SK-N-SH treated with all-trans-retinoic acid at 6 μM for 48 hours (cell line): ENCODE measurements at regions not wholly inside any gene's neighbourhood (a gene's known extent, or its start where the extent isn't known, plus 50 kb on each side); places are given as distances from the start of the nearest gene placed in this dataset.

Source experiments
- ATAC-seq: fragments of 200-7000 bp; cut with Tn5 transposase; 3 replicates; pipeline ENCODE4 v1.9.1; 2020; ENCODE audit warnings: mild to moderate bottlenecking, moderate library complexity
- ARNTL ChIP-seq: fragments of 450-650 bp; formaldehyde crosslinking; IDR thresholded peaks from 2 replicates; pipeline ENCODE4 v1.5.0; 2020; ENCODE audit warnings: low read depth, mild to moderate bottlenecking, moderate library complexity, borderline replicate concordance
- BACH2 ChIP-seq: fragments of 250-450 bp; sonication (Bioruptor Pico); IDR thresholded peaks from 2 replicates; pipeline ENCODE4 v1.9.0; 2021; ENCODE audit warnings: mild to moderate bottlenecking, borderline replicate concordance
- CREB5 ChIP-seq: fragments of 250-450 bp; sonication (Bioruptor Pico); IDR thresholded peaks from 2 replicates; pipeline ENCODE4 v1.5.1; 2020; ENCODE audit warnings: low read depth, mild to moderate bottlenecking, moderate library complexity
- CSDC2 ChIP-seq: fragments of 250-450 bp; sonication (Bioruptor Pico); IDR thresholded peaks from 2 replicates; pipeline ENCODE4 v1.5.0; 2020; ENCODE audit warnings: mild to moderate bottlenecking, moderate library complexity
- CSRNP3 ChIP-seq: fragments of 250-450 bp; sonication (Bioruptor Pico); IDR thresholded peaks from 2 replicates; pipeline ENCODE4 v1.5.1; 2021; ENCODE audit warnings: mild to moderate bottlenecking, moderate library complexity
- ESRRG ChIP-seq: fragments of 250-450 bp; sonication (Bioruptor Pico); IDR thresholded peaks from 2 replicates; pipeline ENCODE4 v1.6.1; 2021; ENCODE audit warnings: mild to moderate bottlenecking
- GLIS3 ChIP-seq: fragments of 250-450 bp; sonication (Bioruptor Pico); IDR thresholded peaks from 2 replicates; pipeline ENCODE4 v1.5.0; 2020; ENCODE audit warnings: mild to moderate bottlenecking, moderate library complexity
- ISL1 ChIP-seq: fragments of 250-450 bp; sonication (Bioruptor Pico); IDR thresholded peaks from 2 replicates; pipeline ENCODE4 v2.1.2; 2022; ENCODE audit warnings: mild to moderate bottlenecking, moderate library complexity
- OSR1 ChIP-seq: fragments of 250-450 bp; sonication (Bioruptor Pico); IDR thresholded peaks from 2 replicates; pipeline ENCODE4 v1.8.0; 2022; ENCODE audit warnings: moderate library complexity, mild to moderate bottlenecking, inconsistent platforms
- PATZ1 ChIP-seq: fragments of 250-450 bp; sonication (Bioruptor Pico); IDR thresholded peaks from 2 replicates; pipeline ENCODE4 v1.8.0; 2020; ENCODE audit warnings: mild to moderate bottlenecking, moderate library complexity, borderline replicate concordance
- POU6F1 ChIP-seq: fragments of 250-450 bp; sonication (Bioruptor Pico); IDR thresholded peaks from 2 replicates; pipeline ENCODE4 v1.8.0; 2021; ENCODE audit warnings: low read depth, mild to moderate bottlenecking, moderate library complexity, borderline replicate concordance
- PPARA ChIP-seq: fragments of 250-450 bp; sonication (Bioruptor Pico); IDR thresholded peaks from 2 replicates; pipeline ENCODE4 v1.5.0; 2020; ENCODE audit warnings: mild to moderate bottlenecking, borderline replicate concordance
- RARB ChIP-seq: fragments of 250-450 bp; sonication (Bioruptor Pico); IDR thresholded peaks from 2 replicates; pipeline ENCODE4 v1.8.0; 2021; ENCODE audit warnings: mild to moderate bottlenecking, moderate library complexity
- TCF4 ChIP-seq: fragments of 250-450 bp; sonication (Bioruptor Pico); IDR thresholded peaks from 2 replicates; pipeline ENCODE4 v1.8.0; 2021; ENCODE audit warnings: mild to moderate bottlenecking, moderate library complexity, borderline replicate concordance
- TOX ChIP-seq: fragments of 250-450 bp; sonication (Bioruptor Pico); IDR thresholded peaks from 2 replicates; pipeline ENCODE4 v1.8.0; 2021; ENCODE audit warnings: mild to moderate bottlenecking, moderate library complexity, borderline replicate concordance
- TSHZ2 ChIP-seq: fragments of 250-450 bp; sonication (Bioruptor Pico); IDR thresholded peaks from 2 replicates; pipeline ENCODE4 v1.5.0; 2020; ENCODE audit warnings: mild to moderate bottlenecking, moderate library complexity
- ZC3H10 ChIP-seq: fragments of 250-450 bp; sonication (Bioruptor Pico); IDR thresholded peaks from 2 replicates; pipeline ENCODE4 v1.5.1; 2021; ENCODE audit warnings: mild to moderate bottlenecking, moderate library complexity
- ZFP30 ChIP-seq: fragments of 450-650 bp; formaldehyde crosslinking; IDR thresholded peaks from 2 replicates; pipeline ENCODE4 v1.5.0; 2022; ENCODE audit warnings: mild to moderate bottlenecking, moderate library complexity
- ZNF565 ChIP-seq: fragments of 450-650 bp; formaldehyde crosslinking; conservative IDR thresholded peaks from 2 replicates; pipeline ENCODE4 v1.5.0; 2020; ENCODE audit warnings: low read depth, mild to moderate bottlenecking, moderate library complexity
- ZNF70 ChIP-seq: fragments of 450-650 bp; formaldehyde crosslinking; IDR thresholded peaks from 2 replicates; pipeline ENCODE4 v1.5.0; 2020; ENCODE audit warnings: mild to moderate bottlenecking, moderate library complexity

- TF ChIP-seq TSHZ2 (CRISPR knock-in tag): no peak
- TF ChIP-seq TOX: no peak
- no peak for TF ChIP-seq ESRRG (CRISPR knock-in tag)
- TF ChIP-seq ZNF70 (CRISPR knock-in tag): no peak
- TF ChIP-seq RARB (CRISPR knock-in tag): no peak
- TF ChIP-seq, all 23 proteins: peak for 0
Measured at GRCh38 chr4:187065806-187066205, 342.1 kb upstream of the FAT1 start.

GRCh38 chr4:187069398-187069797 is 345.7 kb upstream of the FAT1 start:
- ATAC-seq: no peak

More at GRCh38 chr4:187065806-187066205, 342.1 kb upstream of the FAT1 start:
- no peak for ATAC-seq

GRCh38 chr4:187070158-187070557 is 346.5 kb upstream of the FAT1 start:
- TF ChIP-seq ARNTL (CRISPR knock-in tag): no peak
- no peak for TF ChIP-seq ZFP30 (CRISPR knock-in tag)
- TF ChIP-seq BACH2 (CRISPR knock-in tag): no peak
- no peak for TF ChIP-seq TSHZ2 (CRISPR knock-in tag)
- TF ChIP-seq PPARA (CRISPR knock-in tag): no peak
- TF ChIP-seq PATZ1: no peak
- no peak for TF ChIP-seq ISL1 (CRISPR knock-in tag)
- no peak for TF ChIP-seq TOX
- TF ChIP-seq ZNF565 (CRISPR knock-in tag): no peak
- no peak for TF ChIP-seq CSDC2 (CRISPR knock-in tag)
- TF ChIP-seq ZC3H10 (CRISPR knock-in tag): no peak
- TF ChIP-seq POU6F1 (CRISPR knock-in tag): no peak
- TF ChIP-seq OSR1: no peak
- no peak for TF ChIP-seq ESRRG (CRISPR knock-in tag)
- TF ChIP-seq, all 23 proteins: peak for 0
- no peak for ATAC-seq

More at GRCh38 chr4:187069398-187069797, 345.7 kb upstream of the FAT1 start:
- TF ChIP-seq GLIS3 (CRISPR knock-in tag) (no peak), ISL1 (CRISPR knock-in tag) (no peak), ESRRG (CRISPR knock-in tag) (no peak), RARB (CRISPR knock-in tag) (no peak), OSR1 (no peak), PPARA (CRISPR knock-in tag) (no peak)
- TF ChIP-seq, all 23 proteins: peak for 0

GRCh38 chr4:187070740-187071139 is 347.1 kb upstream of the FAT1 start:
- no peak for ATAC-seq
- TF ChIP-seq TCF4 (CRISPR knock-in tag): no peak
- no peak for TF ChIP-seq ZFP30 (CRISPR knock-in tag)
- TF ChIP-seq GLIS3 (CRISPR knock-in tag): no peak
- TF ChIP-seq PPARA (CRISPR knock-in tag): no peak
- no peak for TF ChIP-seq CREB5 (CRISPR knock-in tag)
- TF ChIP-seq TSHZ2 (CRISPR knock-in tag): no peak
- TF ChIP-seq CSRNP3 (CRISPR knock-in tag): no peak
- no peak for TF ChIP-seq OSR1
- no peak for TF ChIP-seq RARB (CRISPR knock-in tag)
- TF ChIP-seq ISL1 (CRISPR knock-in tag): no peak
- no peak for TF ChIP-seq ARNTL (CRISPR knock-in tag)
